Naive B cell (primary cell): ENCODE measurements at regions not wholly inside any gene's neighbourhood (a gene's known extent, or its start where the extent isn't known, plus 50 kb on each side); places are given as distances from the start of the nearest gene placed in this dataset.
A peak's percentile ranks its signal among the peaks of the same experiment; 100 is the strongest.
"Not testable (repeated sequence)": the region's sequence is repeated elsewhere in the genome, so short reads cannot be mapped to it uniquely, and the experiment has no call there.

Experiments used
- ATAC-seq, 2 donors: fragments of 150-1000 bp; cut with Tn5 transposase; 2 replicates each; pipeline ENCODE4 v1.10.0; 2021; ENCODE audit warnings: low read depth in 2 of 2, mild to moderate bottlenecking in 2 of 2, moderate library complexity in 2 of 2
- DNase-seq: peaks from one replicate; pipeline ENCODE4 v3.0.0; 2022
- H3K27ac Mint-ChIP-seq, 6 donors: one replicate each; pipeline ENCODE4 v1.8.0; 2020 to 2022; ENCODE audit warnings: mild to moderate bottlenecking in 6 of 6, mixed read lengths in 6 of 6, moderate library complexity in 5 of 6, inconsistent platforms in 2 of 6
- H3K27me3 Mint-ChIP-seq, 3 donors: one replicate each; pipeline ENCODE4 v1.8.0; 2021 to 2022; ENCODE audit warnings: mixed read lengths in 3 of 3, mild to moderate bottlenecking in 1 of 3
- H3K36me3 Mint-ChIP-seq, 2 donors: one replicate each; pipeline ENCODE4 v1.8.0; 2020 to 2022; ENCODE audit warnings: mixed read lengths in 2 of 2, inconsistent platforms in 1 of 2, mild to moderate bottlenecking in 1 of 2
- H3K4me1 Mint-ChIP-seq, 3 donors: one replicate each; pipeline ENCODE4 v1.8.0; 2020 to 2022; ENCODE audit warnings: mixed read lengths in 3 of 3, inconsistent platforms in 1 of 3, mild to moderate bottlenecking in 1 of 3, moderate library complexity in 1 of 3
- H3K4me3 Mint-ChIP-seq, 8 donors: one replicate each; pipeline ENCODE4 v1.8.0; 2020 to 2022; ENCODE audit warnings: mild to moderate bottlenecking in 8 of 8, mixed read lengths in 8 of 8, moderate library complexity in 8 of 8, inconsistent platforms in 2 of 8
- H3K9me3 Mint-ChIP-seq, 7 donors: one replicate each; pipeline ENCODE4 v1.8.0; 2020 to 2022; ENCODE audit warnings: mixed read lengths in 7 of 7, mild to moderate bottlenecking in 5 of 7, inconsistent platforms in 2 of 7, moderate library complexity in 1 of 7

- ATAC-seq (no peak), DNase-seq (no peak)
- Mint-ChIP-seq H3K27me3 (peaks cover 12 to 30% (median 20%) of the 10 kb centered on the region in 3 donors), H3K4me3 (no peak overlapping the region), H3K4me1 (no peaks in the 10 kb centered on the region), H3K27ac (no peak overlapping the region), H3K36me3 (no peaks in the 10 kb centered on the region), H3K9me3 (peaks cover 0 to 2% (median 0%) of the 10 kb centered on the region in 7 donors)
These were observed 138.4 kb upstream of the ALDH1B1 start for GRCh38 chr9:38254151-38254550.

- H3K4me1 Mint-ChIP-seq, result no peaks in the 10 kb centered on the region
- ATAC-seq (no peak), DNase-seq (no peak)
- no peaks in the 10 kb centered on the region for H3K36me3 Mint-ChIP-seq
- H3K9me3 Mint-ChIP-seq, result peaks cover 0 to 2% (median 0%) of the 10 kb centered on the region in 7 donors
- peak overlapping the region in 1 of 6 donors; percentile 83 for H3K27ac Mint-ChIP-seq
- H3K4me3 Mint-ChIP-seq, result no peak overlapping the region
- peaks cover 12 to 30% (median 20%) of the 10 kb centered on the region in 3 donors for H3K27me3 Mint-ChIP-seq
These were observed 139.3 kb upstream of the ALDH1B1 start for GRCh38 chr9:38253200-38253599.

- DNase-seq, result no peak
These were observed 141.3 kb upstream of the ALDH1B1 start for GRCh38 chr9:38251036-38251860.

GRCh38 chr9:38250279-38251035, 142.0 kb upstream of the ALDH1B1 start:
- no peak overlapping the region for H3K27ac Mint-ChIP-seq
- H3K4me3 Mint-ChIP-seq, result no peak overlapping the region
- ATAC-seq, result no peak

More at GRCh38 chr9:38251036-38251860, 141.3 kb upstream of the ALDH1B1 start:
- Mint-ChIP-seq H3K4me3 (no peak overlapping the region), H3K27ac (no peak overlapping the region), H3K36me3 (no peaks in the 10 kb centered on the region), H3K4me1 (no peaks in the 10 kb centered on the region), H3K27me3 (peaks cover 9 to 18% (median 11%) of the 10 kb centered on the region in 3 donors), H3K9me3 (peaks cover 0 to 5% (median 0%) of the 10 kb centered on the region in 7 donors)
- no peak for ATAC-seq

GRCh38 chr9:38249587-38250210, 142.8 kb upstream of the ALDH1B1 start:
- H3K4me1 Mint-ChIP-seq, result no peaks in the 10 kb centered on the region
- no peak overlapping the region for H3K4me3 Mint-ChIP-seq
- ATAC-seq (no peak), DNase-seq (no peak)
- H3K27ac Mint-ChIP-seq, result no peak overlapping the region
- peaks cover 0 to 5% (median 0%) of the 10 kb centered on the region in 7 donors for H3K9me3 Mint-ChIP-seq
- peaks cover 4 to 16% (median 11%) of the 10 kb centered on the region in 3 donors for H3K27me3 Mint-ChIP-seq
- H3K36me3 Mint-ChIP-seq, result no peaks in the 10 kb centered on the region

More at GRCh38 chr9:38250279-38251035, 142.0 kb upstream of the ALDH1B1 start:
- peaks cover 8 to 22% (median 11%) of the 10 kb centered on the region in 3 donors for H3K27me3 Mint-ChIP-seq
- no peaks in the 10 kb centered on the region for H3K4me1 Mint-ChIP-seq
- DNase-seq, result no peak
- no peaks in the 10 kb centered on the region for H3K36me3 Mint-ChIP-seq
- H3K9me3 Mint-ChIP-seq, result peaks cover 0 to 5% (median 0%) of the 10 kb centered on the region in 7 donors

- ATAC-seq (no peak), DNase-seq (no peak)
- Mint-ChIP-seq H3K27me3 (peaks cover 4 to 16% (median 11%) of the 10 kb centered on the region in 3 donors), H3K4me3 (no peak overlapping the region), H3K9me3 (peaks cover 0 to 5% (median 0%) of the 10 kb centered on the region in 7 donors), H3K4me1 (no peaks in the 10 kb centered on the region), H3K27ac (no peak overlapping the region), H3K36me3 (no peaks in the 10 kb centered on the region)
These were observed 143.5 kb upstream of the ALDH1B1 start for GRCh38 chr9:38249049-38249448.

GRCh38 chr9:38246833-38247232, 145.7 kb upstream of the ALDH1B1 start:
- peaks cover 0 to 5% (median 0%) of the 10 kb centered on the region in 7 donors for H3K9me3 Mint-ChIP-seq
- DNase-seq (no peak), ATAC-seq (no peak)
- H3K4me3 Mint-ChIP-seq, result no peak overlapping the region
- peaks cover 0 to 11% (median 7%) of the 10 kb centered on the region in 3 donors for H3K27me3 Mint-ChIP-seq
- H3K27ac Mint-ChIP-seq, result no peak overlapping the region
- H3K4me1 Mint-ChIP-seq, result no peaks in the 10 kb centered on the region
- no peaks in the 10 kb centered on the region for H3K36me3 Mint-ChIP-seq

- Mint-ChIP-seq H3K4me1 (no peaks in the 10 kb centered on the region), H3K9me3 (peaks cover 0 to 11% (median 0%) of the 10 kb centered on the region in 7 donors), H3K36me3 (no peaks in the 10 kb centered on the region), H3K27me3 (peaks cover 0 to 7% (median 6%) of the 10 kb centered on the region in 3 donors), H3K4me3 (no peak overlapping the region), H3K27ac (no peak overlapping the region)
- DNase-seq (no peak), ATAC-seq (no peak)
These were observed 147.5 kb upstream of the ALDH1B1 start for GRCh38 chr9:38244971-38245370.

- H3K9me3 Mint-ChIP-seq, result peaks cover 0 to 14% (median 2%) of the 10 kb centered on the region in 7 donors
- no peak for ATAC-seq
- no peak overlapping the region for H3K4me3 Mint-ChIP-seq
- H3K27ac Mint-ChIP-seq, result no peak overlapping the region
- H3K36me3 Mint-ChIP-seq, result no peaks in the 10 kb centered on the region
- H3K4me1 Mint-ChIP-seq, result no peaks in the 10 kb centered on the region
- no peak for DNase-seq
- H3K27me3 Mint-ChIP-seq, result peaks cover 0 to 12% (median 9%) of the 10 kb centered on the region in 3 donors
These were observed 148.5 kb upstream of the ALDH1B1 start for GRCh38 chr9:38243993-38244392.

- Mint-ChIP-seq H3K9me3 (peaks cover 0 to 16% (median 4%) of the 10 kb centered on the region in 7 donors), H3K27me3 (peaks cover 0 to 25% (median 12%) of the 10 kb centered on the region in 3 donors)
- H3K36me3 Mint-ChIP-seq, ATAC-seq, H3K27ac Mint-ChIP-seq, DNase-seq, H3K4me1 Mint-ChIP-seq, H3K4me3 Mint-ChIP-seq: not testable (repeated sequence)
These were observed 150.4 kb upstream of the ALDH1B1 start for GRCh38 chr9:38242151-38242550.

- no peak for ATAC-seq
- DNase-seq, result no peak
- H3K27me3 Mint-ChIP-seq, result peaks cover 0 to 33% (median 14%) of the 10 kb centered on the region in 3 donors
- no peak overlapping the region for H3K4me3 Mint-ChIP-seq
- peaks cover 0 to 16% (median 4%) of the 10 kb centered on the region in 7 donors for H3K9me3 Mint-ChIP-seq
- no peak overlapping the region for H3K27ac Mint-ChIP-seq
- H3K4me1 Mint-ChIP-seq, result no peaks in the 10 kb centered on the region
- H3K36me3 Mint-ChIP-seq, result no peaks in the 10 kb centered on the region
These were observed 152.5 kb upstream of the ALDH1B1 start for GRCh38 chr9:38240051-38240450.

- Mint-ChIP-seq H3K36me3 (no peaks in the 10 kb centered on the region), H3K4me3 (no peak overlapping the region), H3K27me3 (peaks cover 24 to 69% (median 36%) of the 10 kb centered on the region in 3 donors), H3K9me3 (peaks cover 0 to 10% (median 3%) of the 10 kb centered on the region in 7 donors), H3K4me1 (no peaks in the 10 kb centered on the region), H3K27ac (no peak overlapping the region)
- no peak for DNase-seq
- ATAC-seq, result no peak
These were observed 157.3 kb upstream of the ALDH1B1 start for GRCh38 chr9:38235244-38235643.

GRCh38 chr9:38234479-38235170, 157.9 kb upstream of the ALDH1B1 start:
- ATAC-seq (no peak), DNase-seq (no peak)
- no peak overlapping the region for H3K4me3 Mint-ChIP-seq
- no peaks in the 10 kb centered on the region for H3K36me3 Mint-ChIP-seq
- no peak overlapping the region for H3K27ac Mint-ChIP-seq
- H3K4me1 Mint-ChIP-seq, result no peaks in the 10 kb centered on the region
- H3K9me3 Mint-ChIP-seq, result peaks cover 0 to 10% (median 2%) of the 10 kb centered on the region in 7 donors
- H3K27me3 Mint-ChIP-seq, result peaks cover 29 to 75% (median 43%) of the 10 kb centered on the region in 3 donors
